A549 (cell line): ENCODE measurements at regions not wholly inside any gene's neighbourhood (a gene's known extent, or its start where the extent isn't known, plus 50 kb on each side); places are given as distances from the start of the nearest gene placed in this dataset.

Source experiments
- CTCF ChIP-seq: fragments of >200 bp; sonication (Bioruptor Twin); formaldehyde crosslinking; IDR thresholded peaks from 3 replicates; pipeline ENCODE4 v1.5.1; 2016
- EP300 ChIP-seq, 2 experiments: fragments of >200 bp; sonication (Bioruptor Twin); formaldehyde crosslinking; IDR thresholded peaks; 2 replicates in 1 of 2; 3 replicates in 1 of 2; pipeline ENCODE4 v1.6.1; 2016 to 2017
- ESRRA ChIP-seq: fragments of 150-350 bp; IDR thresholded peaks from 2 replicates; pipeline ENCODE4 v1.6.1; 2014; ENCODE audit warnings: mild to moderate bottlenecking, low read length, borderline replicate concordance
- POLR2AphosphoS2 ChIP-seq: conservative IDR thresholded peaks from 2 replicates; pipeline ENCODE4 v1.6.1; 2012; ENCODE audit warnings: low read length, improper control_type of control experiment, inconsistent platforms
- RAD21 ChIP-seq, 2 experiments: fragments of >200 bp in 1 of 2; sonication (Bioruptor Twin) in 1 of 2; formaldehyde crosslinking in 1 of 2; IDR thresholded peaks in 1 of 2; conservative IDR thresholded peaks in 1 of 2; 2 replicates in 1 of 2; 3 replicates in 1 of 2; pipeline ENCODE4 v1.6.1; 2012 to 2018; ENCODE audit warnings: inconsistent platforms in 1 of 2

GRCh38 chr6:6883011-6883410, 224.8 kb upstream of the RREB1 start:
- no peak for TF ChIP-seq EP300 (IDR thresholded peaks at IDR 0.05)
- no peak for TF ChIP-seq CTCF
- TF ChIP-seq RAD21 (conservative IDR thresholded peaks at IDR 0.05 in 1 of 2, IDR thresholded peaks at IDR 0.05 in 1 of 2), result no peak
- TF ChIP-seq POLR2AphosphoS2, result no peak
- TF ChIP-seq ESRRA, result no peak
